ENCODE measurements at regions not wholly inside any gene's neighbourhood (a gene's known extent, or its start where the extent isn't known, plus 50 kb on each side); places are given as distances from the start of the nearest gene placed in this dataset.

GRCh38 chr4:124872659-124873058, 160.1 kb upstream of the ANKRD50 start:
- CTCF ChIA-PET (ENCODE audit: low intra/inter-chr PET ratio), result no interaction called here

More at GRCh38 chr4:124872659-124873058, 160.1 kb upstream of the ANKRD50 start:
- Histone ChIP-seq H4K20me1 (replicated peaks; ENCODE audit: control insufficient read depth, insufficient read depth, low read length) (no peaks in the 10 kb centered on the region), H3K4me1 (replicated peaks in 1 of 2; ENCODE audit: control insufficient read depth in 2 of 2, insufficient read depth in 2 of 2, low read length in 2 of 2) (no peaks in the 10 kb centered on the region), H3K9ac (ENCODE audit: insufficient read depth in 1 of 2, low read depth in 2 of 2, low read length in 2 of 2) (no peak overlapping the region), H3K27ac (ENCODE audit: extremely low read depth, low read depth, low read length) (no peak overlapping the region), H3K79me2 (ENCODE audit: control insufficient read depth, insufficient read depth, low read length) (no peaks in the 10 kb centered on the region), H3K4me2 (ENCODE audit: insufficient read depth, low read length) (no peak overlapping the region), H3K9me3 (replicated peaks; ENCODE audit: control insufficient read depth, insufficient read depth, low read depth, low read length) (no peaks in the 10 kb centered on the region), H3K27me3 (ENCODE audit: control insufficient read depth in 2 of 2, insufficient read depth in 2 of 2, low read length in 2 of 2) (no peaks in the 10 kb centered on the region), H2AFZ (ENCODE audit: low read depth, low read length) (no peak overlapping the region), H3K36me3 (ENCODE audit: control insufficient read depth, insufficient read depth, low read length) (no peaks in the 10 kb centered on the region), H3K9me1 (ENCODE audit: control insufficient read depth, insufficient read depth, low read length) (no peaks in the 10 kb centered on the region), H3K4me3 (no peak overlapping the region)
- POLR2A ChIA-PET, result no interaction called here
- in situ Hi-C loops (cut with MboI) (no loop called here), intact Hi-C loops (cut with micrococcal nuclease) (no loop called here)
- ATAC-seq (no peak), DNase-seq (ENCODE audit: extremely low read depth in 1 of 4, low spot score in 3 of 4) (no peak), FAIRE-seq (no peak)
- 0% methylated on average over 2 of the region's 2 CpGs for WGBS (ENCODE audit: insufficient coverage, low coverage, missing lambda C conversion rate)
- no TSS peak for BruUV-seq (replicated peaks)
- TF ChIP-seq HIVEP1 (CRISPR knock-in tag; IDR thresholded peaks at IDR 0.05), result no peak
- no peak for TF ChIP-seq SFPQ (IDR thresholded peaks at IDR 0.05; ENCODE audit: low read depth, low read length)
- no peak for TF ChIP-seq SIN3A (IDR thresholded peaks at IDR 0.05; ENCODE audit: borderline replicate concordance in 2 of 2, control insufficient read depth in 1 of 2, low read depth in 2 of 2, low read length in 2 of 2)
- TF ChIP-seq, protein P1, sequence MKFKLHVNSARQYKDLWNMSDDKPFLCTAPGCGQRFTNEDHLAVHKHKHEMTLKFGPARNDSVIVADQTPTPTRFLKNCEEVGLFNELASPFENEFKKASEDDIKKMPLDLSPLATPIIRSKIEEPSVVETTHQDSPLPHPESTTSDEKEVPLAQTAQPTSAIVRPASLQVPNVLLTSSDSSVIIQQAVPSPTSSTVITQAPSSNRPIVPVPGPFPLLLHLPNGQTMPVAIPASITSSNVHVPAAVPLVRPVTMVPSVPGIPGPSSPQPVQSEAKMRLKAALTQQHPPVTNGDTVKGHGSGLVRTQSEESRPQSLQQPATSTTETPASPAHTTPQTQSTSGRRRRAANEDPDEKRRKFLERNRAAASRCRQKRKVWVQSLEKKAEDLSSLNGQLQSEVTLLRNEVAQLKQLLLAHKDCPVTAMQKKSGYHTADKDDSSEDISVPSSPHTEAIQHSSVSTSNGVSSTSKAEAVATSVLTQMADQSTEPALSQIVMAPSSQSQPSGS (CRISPR knock-in tag; IDR thresholded peaks at IDR 0.05), result no peak
- no peak for TF ChIP-seq ZKSCAN8 (CRISPR knock-in tag; IDR thresholded peaks at IDR 0.05)
- TF ChIP-seq ZNF274 (IDR thresholded peaks at IDR 0.05; ENCODE audit: borderline replicate concordance, low read depth, low read length), result no peak
- TF ChIP-seq TGIF2 (CRISPR knock-in tag; IDR thresholded peaks at IDR 0.05), result no peak
